Heart left ventricle (tissue), 13 donors: ENCODE measurements at regions not wholly inside any gene's neighbourhood (a gene's known extent, or its start where the extent isn't known, plus 50 kb on each side); places are given as distances from the start of the nearest gene placed in this dataset.

Source experiments
- CTCF ChIP-seq, 12 donors: fragments of 200-600 bp; sonication (generic) in 4 of 12; IDR thresholded peaks; one replicate each; pipeline versions ENCODE4 v1.5.0 to v1.8.0; 2018 to 2022; ENCODE audit warnings: antibody characterized with exemption in 12 of 12, mild to moderate bottlenecking in 5 of 12
- POLR2A ChIP-seq, 2 donors: fragments of 450-650 bp; IDR thresholded peaks; one replicate each; pipeline ENCODE4 v1.6.1; 2017; ENCODE audit warnings: antibody characterized with exemption in 2 of 2, mild to moderate bottlenecking in 2 of 2, moderate library complexity in 2 of 2
- donor health status: ischemic (EF 13 %, LVEDD 7.1; RV severe dilation, severe dysfunction).
- donor health status: DM: no; HTN: yes; CAD: no.
- donor health status: DM: no; HTN: no; CAD: no.
- donor health status: ischemic (EF 25% LVEDD 6.9; RV normal size, moderate dysfunction).
- donor health status: ischemic (EF 25% LVEDD 5.7; RV mildly dilated, moderate dysfunction).
- donor health status: ischemic (EF 35%, LVEDD 5.7; RV mildly dilated, moderate dysfunction).
- donor health status: nonischemic (EF 11% LVEDD 7.7; RV severe dilation, severe dysfunction).
- donor health status: DM: yes; HTN: yes; CAD: no.
- donor health status: PGD.
- donor health status: ischemic (EF 29% LVEDD 5.4; RV normal size, mild dysfunction).
- donor health status: nonischemic (EF 23%, LVEDD 6.1; RV moderate dilation, normal function).

GRCh38 chr4:81549984-81550383, 78.3 kb upstream of the RASGEF1B start:
- no peak for TF ChIP-seq POLR2A (IDR thresholded peaks at IDR 0.05)
- TF ChIP-seq CTCF (IDR thresholded peaks at IDR 0.05): no peak
